ENCODE measurements at regions not wholly inside any gene's neighbourhood (a gene's known extent, or its start where the extent isn't known, plus 50 kb on each side); places are given as distances from the start of the nearest gene placed in this dataset.
"Not testable (repeated sequence)": the region's sequence is repeated elsewhere in the genome, so short reads cannot be mapped to it uniquely, and the experiment has no call there.

GRCh38 chr2:53314718-53315117 lies 452.9 kb upstream of the CHAC2 start:
- Histone ChIP-seq H3K4me3 (no peak overlapping the region), H3K27ac (no peak overlapping the region), H3K36me3 (no peaks in the 10 kb centered on the region), H3K27me3 (no peaks in the 10 kb centered on the region), H3K4me1 (no peaks in the 10 kb centered on the region), H3K9me3 (no peaks in the 10 kb centered on the region)
- intact Hi-C loops (cut with DNase I; ENCODE audit: low total_unique reads) (no loop called here), in situ Hi-C loops (cut with MboI; ENCODE audit: low pct_ligation_motif_present in 1 of 4, low pct_unique_long_range_greater_than_20kb in 1 of 4, low sequenced_read_pairs in 3 of 4) (no loop called here)
- no peak for DNase-seq
- TF ChIP-seq POLR2A (IDR thresholded peaks at IDR 0.05) (no peak), EP300 (IDR thresholded peaks at IDR 0.05; ENCODE audit: low read depth) (no peak)
- TF ChIP-seq, protein P1, sequence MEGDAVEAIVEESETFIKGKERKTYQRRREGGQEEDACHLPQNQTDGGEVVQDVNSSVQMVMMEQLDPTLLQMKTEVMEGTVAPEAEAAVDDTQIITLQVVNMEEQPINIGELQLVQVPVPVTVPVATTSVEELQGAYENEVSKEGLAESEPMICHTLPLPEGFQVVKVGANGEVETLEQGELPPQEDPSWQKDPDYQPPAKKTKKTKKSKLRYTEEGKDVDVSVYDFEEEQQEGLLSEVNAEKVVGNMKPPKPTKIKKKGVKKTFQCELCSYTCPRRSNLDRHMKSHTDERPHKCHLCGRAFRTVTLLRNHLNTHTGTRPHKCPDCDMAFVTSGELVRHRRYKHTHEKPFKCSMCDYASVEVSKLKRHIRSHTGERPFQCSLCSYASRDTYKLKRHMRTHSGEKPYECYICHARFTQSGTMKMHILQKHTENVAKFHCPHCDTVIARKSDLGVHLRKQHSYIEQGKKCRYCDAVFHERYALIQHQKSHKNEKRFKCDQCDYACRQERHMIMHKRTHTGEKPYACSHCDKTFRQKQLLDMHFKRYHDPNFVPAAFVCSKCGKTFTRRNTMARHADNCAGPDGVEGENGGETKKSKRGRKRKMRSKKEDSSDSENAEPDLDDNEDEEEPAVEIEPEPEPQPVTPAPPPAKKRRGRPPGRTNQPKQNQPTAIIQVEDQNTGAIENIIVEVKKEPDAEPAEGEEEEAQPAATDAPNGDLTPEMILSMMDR (IDR thresholded peaks at IDR 0.05), result no peak
- 52 to 71% methylated on average over 2 of the region's 2 CpGs for WGBS, 2 donors (ENCODE audit: low coverage in 1 of 2)

GRCh38 chr2:53313644-53314043 lies 454.0 kb upstream of the CHAC2 start:
- intact Hi-C loops (cut with DNase I; ENCODE audit: low total_unique reads); in situ Hi-C loops (cut with MboI; ENCODE audit: low pct_ligation_motif_present in 1 of 4, low pct_unique_long_range_greater_than_20kb in 1 of 4, low sequenced_read_pairs in 3 of 4); H3K4me3 ChIP-seq; DNase-seq; H3K36me3 ChIP-seq; H3K9me3 ChIP-seq; H3K27ac ChIP-seq; H3K27me3 ChIP-seq; H3K4me1 ChIP-seq: not testable (repeated sequence)
- 91 to 100% methylated on average over 3 to 4 of the region's 4 CpGs for WGBS, 2 donors (ENCODE audit: low coverage in 1 of 2)

DNA sequence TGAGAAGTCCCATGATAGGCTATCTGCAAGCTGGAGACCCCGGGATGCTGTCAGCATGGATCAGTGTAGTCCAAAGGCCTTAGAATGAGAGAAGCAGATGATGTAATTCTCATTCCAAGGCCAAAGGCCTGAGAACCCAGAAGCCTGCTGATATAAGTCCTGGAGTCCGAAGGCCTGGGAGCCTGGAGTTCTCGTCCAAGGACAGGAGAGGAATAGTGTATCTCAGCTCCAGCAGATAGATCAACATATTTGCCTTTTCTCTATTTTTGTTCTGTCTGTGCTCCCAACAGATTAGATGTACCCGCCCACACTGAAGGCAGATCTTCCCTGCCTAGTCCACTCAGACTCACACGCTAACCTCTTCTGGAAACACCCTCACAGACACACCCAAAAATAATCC lies 454.9 kb upstream of the CHAC2 start:
- in situ Hi-C loops (cut with MboI; ENCODE audit: low pct_ligation_motif_present in 1 of 4, low pct_unique_long_range_greater_than_20kb in 1 of 4, low sequenced_read_pairs in 3 of 4), result no loop called here
- intact Hi-C loops (cut with DNase I; ENCODE audit: low total_unique reads), result no loop called here
- WGBS, 2 donors (ENCODE audit: low coverage in 1 of 2), result 89 to 90% methylated on average over 3 to 5 of the region's 5 CpGs
- Histone ChIP-seq H3K36me3 (no peaks in the 10 kb centered on the region), H3K9me3 (no peaks in the 10 kb centered on the region), H3K27me3 (no peaks in the 10 kb centered on the region), H3K4me3 (no peak overlapping the region), H3K27ac (no peak overlapping the region), H3K4me1 (no peaks in the 10 kb centered on the region)
- DNase-seq, result no peak
- TF ChIP-seq POLR2A (IDR thresholded peaks at IDR 0.05), result no peak
- TF ChIP-seq, protein P1 (IDR thresholded peaks at IDR 0.05), result no peak
- no peak for TF ChIP-seq POLR2AphosphoS5 (IDR thresholded peaks at IDR 0.05)
- no peak for TF ChIP-seq EP300 (IDR thresholded peaks at IDR 0.05; ENCODE audit: low read depth)

DNA sequence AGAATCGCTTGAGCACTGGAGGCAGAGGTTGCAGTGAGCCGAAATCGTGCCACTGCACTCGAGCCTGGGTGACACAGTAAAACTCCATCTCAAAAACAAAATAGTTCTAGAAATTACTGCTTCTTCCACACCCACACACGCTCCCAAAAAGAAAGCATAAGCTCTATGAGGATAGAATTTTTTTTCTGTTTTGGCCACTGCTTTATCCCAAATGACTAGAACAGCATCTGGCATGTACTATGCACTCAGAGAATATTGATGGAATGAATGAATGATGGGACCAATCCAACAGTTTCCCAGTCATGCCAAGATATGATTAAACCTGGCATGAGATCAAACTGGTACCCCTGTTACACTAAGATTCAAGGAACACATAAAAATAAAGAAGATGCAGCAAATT lies 455.4 kb upstream of the CHAC2 start:
- no peak overlapping the region for H3K27ac ChIP-seq
- no peak for DNase-seq
- no peaks in the 10 kb centered on the region for H3K27me3 ChIP-seq
- TF ChIP-seq EP300 (IDR thresholded peaks at IDR 0.05; ENCODE audit: low read depth), result no peak
- H3K9me3 ChIP-seq, result no peaks in the 10 kb centered on the region
- H3K4me1 ChIP-seq, result no peaks in the 10 kb centered on the region
- 84 to 95% methylated on average over 5 of the region's 5 CpGs for WGBS, 2 donors (ENCODE audit: low coverage in 1 of 2)
- H3K4me3 ChIP-seq, result no peak overlapping the region
- in situ Hi-C loops (cut with MboI; ENCODE audit: low pct_ligation_motif_present in 1 of 4, low pct_unique_long_range_greater_than_20kb in 1 of 4, low sequenced_read_pairs in 3 of 4), result no loop called here
- no peaks in the 10 kb centered on the region for H3K36me3 ChIP-seq
- intact Hi-C loops (cut with DNase I; ENCODE audit: low total_unique reads), result no loop called here

DNA sequence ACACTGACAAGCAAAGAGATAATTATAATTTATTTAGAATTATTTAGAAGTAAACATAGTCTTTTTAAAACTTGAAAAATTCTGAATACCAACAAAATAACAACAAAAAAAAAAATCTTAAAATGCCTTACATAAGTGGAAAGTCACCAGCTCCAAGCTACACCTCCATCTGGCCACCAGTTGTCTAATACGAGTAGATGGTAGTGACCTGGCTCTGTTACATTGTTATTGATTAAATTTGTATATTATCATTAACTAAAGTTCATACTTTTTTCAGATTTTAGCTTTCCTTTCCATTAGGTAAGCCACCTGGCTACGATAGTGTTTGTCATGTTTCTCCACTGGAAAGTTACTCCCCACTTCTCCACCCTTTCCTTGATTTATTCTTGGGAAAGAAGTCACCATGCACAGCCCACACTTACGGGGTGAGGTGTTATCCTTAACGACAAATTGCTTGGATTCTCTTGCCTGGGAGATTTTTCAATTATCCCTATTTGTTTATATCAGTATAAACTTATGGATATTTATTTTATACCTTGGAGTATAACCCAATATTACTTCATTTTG lies 464.5 kb upstream of the CHAC2 start:
- no peaks in the 10 kb centered on the region for H3K27me3 ChIP-seq
- no peak for DNase-seq
- H3K9me3 ChIP-seq, result no peaks in the 10 kb centered on the region
- no peak overlapping the region for H3K4me3 ChIP-seq
- no peaks in the 10 kb centered on the region for H3K4me1 ChIP-seq
- H3K27ac ChIP-seq, result no peak overlapping the region
- in situ Hi-C loops (cut with MboI; ENCODE audit: low pct_ligation_motif_present in 1 of 4, low pct_unique_long_range_greater_than_20kb in 1 of 4, low sequenced_read_pairs in 3 of 4), result no loop called here
- intact Hi-C loops (cut with DNase I; ENCODE audit: low total_unique reads), result no loop called here
- H3K36me3 ChIP-seq, result no peaks in the 10 kb centered on the region
- 70 to 76% methylated on average over 4 of the region's 4 CpGs for WGBS, 2 donors (ENCODE audit: low coverage in 1 of 2)
- TF ChIP-seq POLR2AphosphoS5 (IDR thresholded peaks at IDR 0.05) (no peak), POLR2A (IDR thresholded peaks at IDR 0.05) (no peak), EP300 (IDR thresholded peaks at IDR 0.05; ENCODE audit: low read depth) (no peak)
- TF ChIP-seq, protein P1 (IDR thresholded peaks at IDR 0.05), result no peak

All from transverse colon (tissue), 4 donors.